AG04450 (cell line): ENCODE measurements at regions not wholly inside any gene's neighbourhood (a gene's known extent, or its start where the extent isn't known, plus 50 kb on each side); places are given as distances from the start of the nearest gene placed in this dataset.
A peak's percentile ranks its signal among the peaks of the same experiment; 100 is the strongest.

Source experiments
- CTCF ChIA-PET: fragments of 300-600, 350-600 bp; formaldehyde crosslinking; extraction: SDS; loops from one replicate; lab custom pipeline; 2022; ENCODE audit warnings: antibody characterized with exemption, inconsistent platforms; lab: Charles Lee
- POLR2A ChIA-PET: fragments of 350-600 bp; formaldehyde crosslinking; extraction: SDS; loops from one replicate; lab custom pipeline; 2021; ENCODE audit warnings: antibody characterized with exemption, inconsistent platforms; lab: Yijun Ruan, JAX
- DNase-seq: peaks from one replicate; pipeline ENCODE4 v3.0.0-alpha.2; 2011; ENCODE audit warnings: low read depth, low spot score
- H3K27ac ChIP-seq: one replicate; pipeline ENCODE4 v1.5.1; 2012; ENCODE audit warnings: low read depth, low read length, control low read depth
- H3K27me3 ChIP-seq: one replicate; pipeline ENCODE4 v1.6.0; 2012; ENCODE audit warnings: low read length; ENCODE audit not compliant: control insufficient read depth, insufficient read depth
- H3K4me3 ChIP-seq: 2 replicates; pipeline ENCODE4 v1.5.1; 2011; ENCODE audit warnings: mild to moderate bottlenecking, low read depth, low read length, control low read depth
- H3K9me3 ChIP-seq: 2 replicates; pipeline ENCODE4 v1.5.1; 2012; ENCODE audit warnings: low read length; ENCODE audit not compliant: control insufficient read depth, insufficient read depth
- CTCF ChIP-seq: IDR thresholded peaks from 2 replicates; pipeline ENCODE4 v1.5.1; 2011; ENCODE audit warnings: low read depth, low read length, control low read depth, inconsistent platforms

GRCh38 chr20:20847814-20848213, 135.4 kb upstream of the RALGAPA2 start:
- Histone ChIP-seq H3K27me3 (no peaks in the 10 kb centered on the region), H3K9me3 (no peaks in the 10 kb centered on the region), H3K4me3 (no peak overlapping the region), H3K27ac (no peak overlapping the region)
- DNase-seq = no peak
- CTCF ChIA-PET = interaction anchor here (1.8 to 1.9 kb wide), 2 partner anchors 10 to 12 kb away, joined by 7 to 12 read pairs; no protein-coding TSS in a partner anchor
- POLR2A ChIA-PET = no interaction called here
- TF ChIP-seq CTCF = no peak

GRCh38 chr20:20843982-20844381, 131.5 kb upstream of the RALGAPA2 start:
- DNase-seq = no peak
- Histone ChIP-seq H3K4me3 (no peak overlapping the region), H3K27ac (no peak overlapping the region), H3K9me3 (no peaks in the 10 kb centered on the region), H3K27me3 (no peaks in the 10 kb centered on the region)
- ChIA-PET POLR2A (no interaction called here), CTCF (no interaction called here)
- TF ChIP-seq CTCF = no peak

GRCh38 chr20:20839771-20840170, 127.3 kb upstream of the RALGAPA2 start:
- Histone ChIP-seq H3K27me3 (no peaks in the 10 kb centered on the region), H3K4me3 (no peak overlapping the region), H3K9me3 (no peaks in the 10 kb centered on the region), H3K27ac (no peak overlapping the region)
- no peak for TF ChIP-seq CTCF
- ChIA-PET CTCF (interaction anchor here (0.7 to 4.5 kb wide), 4 partner anchors 21 to 732 kb away, joined by 3 to 30 read pairs (median 16); no protein-coding TSS in a partner anchor), POLR2A (no interaction called here)
- no peak for DNase-seq

GRCh38 chr20:20837574-20838021, 125.2 kb upstream of the RALGAPA2 start:
- DNase-seq = peak; percentile 11
- ChIA-PET POLR2A (no interaction called here), CTCF (interaction anchor here (0.5 to 4.5 kb wide), 22 partner anchors 9 to 1616 kb away, joined by 3 to 36 read pairs (median 6); no protein-coding TSS in a partner anchor)
- peak; percentile 67 for TF ChIP-seq CTCF
- Histone ChIP-seq H3K27ac (no peak overlapping the region), H3K4me3 (no peak overlapping the region), H3K9me3 (no peaks in the 10 kb centered on the region), H3K27me3 (no peaks in the 10 kb centered on the region)

GRCh38 chr20:20836836-20837235, 124.4 kb upstream of the RALGAPA2 start:
- TF ChIP-seq CTCF = no peak
- no peaks in the 10 kb centered on the region for H3K9me3 ChIP-seq
- no peak for DNase-seq
- H3K27ac ChIP-seq = no peak overlapping the region
- no peaks in the 10 kb centered on the region for H3K27me3 ChIP-seq
- ChIA-PET POLR2A (no interaction called here), CTCF (interaction anchor here (0.6 to 4.5 kb wide), 14 partner anchors 10 to 779 kb away, joined by 3 to 36 read pairs (median 11); no protein-coding TSS in a partner anchor)
- H3K4me3 ChIP-seq = no peak overlapping the region
